ENCODE measurements at regions not wholly inside any gene's neighbourhood (a gene's known extent, or its start where the extent isn't known, plus 50 kb on each side); places are given as distances from the start of the nearest gene placed in this dataset.

DNA sequence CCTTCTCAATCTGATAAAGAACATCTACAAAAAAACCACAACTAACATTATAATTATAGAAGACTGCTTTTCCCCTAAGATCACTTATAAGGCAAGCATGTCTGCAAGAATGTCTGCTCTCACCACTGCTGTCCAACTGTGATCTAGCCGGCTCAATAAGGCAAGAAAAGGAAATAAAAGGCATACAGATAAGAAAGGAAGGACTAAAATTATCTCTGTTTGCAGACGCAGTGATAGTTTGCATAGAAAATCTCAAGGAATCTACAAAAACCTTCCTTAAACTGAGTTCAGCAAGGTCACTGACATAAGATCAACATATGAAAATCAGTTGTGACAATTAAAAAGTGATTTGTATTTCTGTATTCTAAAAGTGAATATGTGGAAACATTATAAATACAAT lies 138.0 kb upstream of the EGLN3 start:
- no peak for TF ChIP-seq ZNF274 (IDR thresholded peaks at IDR 0.05; ENCODE audit: low read depth, low read length)
- TF ChIP-seq YY1 (IDR thresholded peaks at IDR 0.05; ENCODE audit: insufficient read depth, insufficient read length) = no peak

Measured in NT2/D1 (cell line).